ENCODE measurements at regions not wholly inside any gene's neighbourhood (a gene's known extent, or its start where the extent isn't known, plus 50 kb on each side); places are given as distances from the start of the nearest gene placed in this dataset.

DNA sequence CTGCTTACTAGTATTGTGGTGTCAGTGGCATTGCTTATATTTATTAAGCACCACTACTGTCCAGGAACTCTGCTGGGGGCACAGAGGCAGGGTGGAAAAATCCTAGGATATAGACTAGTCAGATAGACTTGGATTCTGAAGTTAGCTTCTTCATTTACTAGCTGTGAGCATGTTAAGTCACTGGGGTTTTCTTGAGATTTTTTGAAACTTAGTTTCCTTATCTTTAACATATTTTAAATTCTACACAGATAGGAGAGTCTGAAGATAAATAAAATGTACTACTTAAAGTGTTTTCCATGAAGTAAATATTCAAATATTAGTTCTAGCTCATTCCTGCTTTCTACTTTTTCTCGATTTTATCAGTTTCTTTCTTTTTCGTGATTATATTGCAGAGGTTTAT lies 196.9 kb upstream of the GRID2 start:
- no peak for DNase-seq (ENCODE audit: low read depth in 2 of 2)

GRCh38 chr4:92111493-92111892 lies 192.3 kb upstream of the GRID2 start:
- no peak for DNase-seq (ENCODE audit: low read depth in 2 of 2)

GRCh38 chr4:92112805-92113204 lies 191.0 kb upstream of the GRID2 start:
- DNase-seq (ENCODE audit: low read depth in 2 of 2): no peak

DNA sequence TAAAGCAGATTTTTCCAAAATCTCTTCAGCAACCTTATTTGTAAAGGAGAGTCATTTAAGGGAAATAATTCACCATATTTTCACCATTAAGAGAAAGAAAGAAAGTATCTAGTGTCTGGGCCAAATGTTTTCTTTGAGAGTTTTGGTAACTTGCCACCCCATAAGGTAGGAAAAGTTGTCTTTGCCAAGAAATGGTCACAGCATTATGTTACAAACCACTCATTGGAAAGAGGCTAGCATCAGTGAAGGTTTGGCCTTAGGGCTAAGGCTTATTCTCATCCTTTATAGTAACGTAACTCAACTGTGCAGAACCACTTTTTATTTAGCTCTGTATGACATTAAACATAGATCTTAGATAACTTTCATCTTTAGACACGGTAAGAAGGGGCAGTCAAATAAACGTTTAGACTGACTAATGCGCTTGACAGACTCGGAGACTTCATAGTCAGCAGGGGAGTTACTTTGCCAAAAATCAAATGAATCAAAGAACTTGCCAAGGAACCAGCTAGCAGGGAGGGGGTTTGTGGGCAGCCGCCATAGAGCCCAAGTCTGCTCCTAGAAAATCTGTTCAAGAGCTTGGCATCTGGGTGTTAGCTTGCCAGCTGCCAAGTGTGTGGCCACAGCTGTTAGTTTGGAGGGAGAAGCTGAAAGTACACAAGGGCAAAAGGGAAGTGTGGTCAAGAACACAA lies 182.8 kb upstream of the GRID2 start:
- DNase-seq (ENCODE audit: low read depth in 2 of 2): no peak

GRCh38 chr4:92122911-92123310 lies 180.9 kb upstream of the GRID2 start:
- DNase-seq (ENCODE audit: low read depth in 2 of 2): no peak

DNA sequence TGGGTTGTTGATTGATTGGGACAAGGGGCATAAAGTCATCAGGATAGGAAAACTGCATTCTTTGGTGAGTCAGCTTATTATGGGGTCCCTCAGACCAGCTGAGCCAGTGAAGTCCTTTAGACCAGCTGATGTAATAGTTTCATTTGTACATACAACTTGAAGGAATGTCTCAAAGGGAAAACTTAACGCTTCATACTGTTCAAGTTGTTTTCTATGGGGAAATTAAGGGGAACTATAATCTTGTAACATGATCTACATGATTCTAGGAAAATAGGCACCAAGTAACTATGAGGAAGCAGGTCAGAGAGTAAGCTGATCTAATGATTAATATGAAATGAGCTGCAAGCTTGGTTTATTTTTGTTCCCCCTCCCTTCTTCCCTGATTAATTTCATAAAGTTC lies 175.1 kb upstream of the GRID2 start:
- DNase-seq (ENCODE audit: low read depth in 2 of 2): no peak

DNA sequence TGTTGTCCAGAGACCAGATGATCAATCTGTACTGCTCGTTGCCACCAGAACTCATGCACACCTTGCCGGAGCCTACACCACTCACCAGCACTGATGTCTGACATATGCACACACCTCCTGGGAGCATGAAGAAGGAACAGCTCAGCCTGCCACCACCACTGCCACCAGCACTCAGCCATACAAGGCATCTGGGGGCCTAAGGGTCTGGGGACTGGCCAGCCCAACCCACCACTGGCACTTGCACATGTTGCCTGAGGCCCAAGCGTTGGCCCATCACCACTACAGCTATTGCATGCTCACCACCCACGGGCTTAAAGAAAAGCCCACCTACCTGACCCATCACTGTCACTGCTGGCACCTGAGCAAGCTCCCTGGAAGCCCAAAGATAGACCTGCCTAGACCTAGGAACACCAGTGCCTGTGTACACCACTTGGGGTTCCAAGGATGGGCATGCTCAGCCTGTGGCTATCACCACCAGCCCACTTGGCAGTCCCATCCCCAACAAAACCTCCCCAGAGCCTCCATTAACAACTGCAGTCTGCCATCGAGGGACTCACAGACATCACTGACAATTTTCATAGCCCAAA lies 174.3 kb upstream of the GRID2 start:
- no peak for DNase-seq (ENCODE audit: low read depth in 2 of 2)

- DNase-seq (ENCODE audit: low read depth in 2 of 2): no peak
Observed at GRCh38 chr4:92136434-92136833, 167.3 kb upstream of the GRID2 start.

DNA sequence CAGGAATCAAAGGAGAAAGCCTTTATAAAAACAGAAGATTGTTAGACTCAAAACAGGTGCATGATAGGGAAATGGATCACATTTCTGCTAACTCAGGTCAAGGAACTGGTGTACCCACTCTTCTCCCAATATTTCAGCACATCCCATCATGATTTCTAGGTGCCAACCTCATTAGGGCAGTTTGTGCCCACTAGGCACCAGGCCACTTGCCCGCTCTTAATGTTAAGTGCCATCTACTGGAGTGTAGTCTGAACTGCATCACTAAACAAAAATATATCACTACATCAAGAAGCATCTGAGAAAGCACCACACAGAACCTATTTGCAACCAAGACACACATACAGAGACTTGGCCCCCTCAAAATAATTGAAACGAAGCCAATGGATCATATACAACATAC lies 140.4 kb upstream of the GRID2 start:
- DNase-seq (ENCODE audit: low read depth in 2 of 2): no peak

GRCh38 chr4:92170340-92170739 lies 133.4 kb upstream of the GRID2 start:
- no peak for DNase-seq (ENCODE audit: low read depth in 2 of 2)

- no peak for DNase-seq (ENCODE audit: low read depth in 2 of 2)
Observed at GRCh38 chr4:92172203-92172602, 131.6 kb upstream of the GRID2 start.

DNA sequence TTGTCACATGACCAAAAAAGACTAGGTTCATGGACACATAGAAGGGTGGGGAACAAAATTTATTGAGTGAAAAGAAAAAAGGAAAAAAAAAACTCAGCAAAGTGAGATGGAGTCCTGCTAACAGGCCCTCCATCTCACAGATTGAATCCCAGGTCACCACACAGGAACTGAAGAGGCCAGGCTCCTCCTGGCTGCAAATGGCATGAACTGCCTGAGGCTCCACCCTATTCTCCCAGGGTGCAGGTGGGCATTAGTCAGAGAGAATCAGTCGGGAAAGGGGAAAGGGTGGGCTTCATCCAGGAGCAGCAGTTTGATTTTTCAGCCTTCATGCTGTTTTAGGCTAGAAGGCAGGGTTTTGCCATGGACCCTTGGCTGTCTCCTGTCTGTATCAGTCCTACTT lies 128.5 kb upstream of the GRID2 start:
- DNase-seq (ENCODE audit: low read depth in 2 of 2): no peak

GRCh38 chr4:92182006-92182735 lies 121.6 kb upstream of the GRID2 start:
- DNase-seq (ENCODE audit: low read depth in 2 of 2): no peak

GRCh38 chr4:92182736-92183407 lies 120.9 kb upstream of the GRID2 start:
- no peak for DNase-seq (ENCODE audit: low read depth in 2 of 2)

DNA sequence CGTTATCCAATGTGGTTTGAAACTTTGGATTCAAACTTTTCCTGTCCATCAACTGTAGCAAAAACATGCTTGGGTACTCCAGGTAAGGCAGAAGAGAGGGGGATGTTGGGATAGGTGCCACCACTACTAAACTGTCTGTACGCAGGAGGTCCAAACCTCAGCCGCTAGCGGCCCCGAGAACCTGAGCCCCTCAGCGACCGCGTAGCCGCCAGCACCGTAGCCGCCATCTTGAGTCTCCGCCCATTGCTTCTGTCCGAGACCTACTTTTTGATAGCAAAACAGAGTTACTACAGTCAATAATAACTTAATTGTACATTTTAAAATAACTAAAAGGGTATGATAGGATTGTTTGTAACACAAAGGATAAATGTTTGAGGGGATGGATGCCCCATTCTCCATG lies 119.9 kb upstream of the GRID2 start:
- no peak for DNase-seq (ENCODE audit: low read depth in 2 of 2)

- peak; percentile 4 to 10 for DNase-seq (ENCODE audit: low read depth in 2 of 2)
Observed at GRCh38 chr4:92184566-92184965, 119.2 kb upstream of the GRID2 start.

DNA sequence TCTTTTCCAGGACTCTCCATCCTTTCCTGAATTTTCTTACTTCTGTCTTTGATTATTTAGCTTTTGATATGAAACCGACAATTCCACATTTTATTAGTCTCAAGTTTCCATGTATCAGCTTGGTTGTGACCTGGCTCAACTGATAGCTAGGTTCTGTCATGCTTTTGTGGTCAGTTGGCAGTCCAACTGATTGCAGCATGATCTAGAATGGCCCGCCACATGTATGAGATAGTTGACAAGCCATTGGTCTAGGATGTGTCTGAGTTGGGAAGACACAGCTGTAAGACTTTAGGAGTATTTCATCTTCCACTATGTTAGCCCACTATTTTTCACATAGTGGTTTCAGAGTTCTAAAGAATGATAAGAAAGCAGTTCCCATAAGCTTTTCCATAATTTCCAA lies 117.5 kb upstream of the GRID2 start:
- no peak for DNase-seq (ENCODE audit: low read depth in 2 of 2)

GRCh38 chr4:92189146-92189545 lies 114.6 kb upstream of the GRID2 start:
- no peak for DNase-seq (ENCODE audit: low read depth in 2 of 2)

DNA sequence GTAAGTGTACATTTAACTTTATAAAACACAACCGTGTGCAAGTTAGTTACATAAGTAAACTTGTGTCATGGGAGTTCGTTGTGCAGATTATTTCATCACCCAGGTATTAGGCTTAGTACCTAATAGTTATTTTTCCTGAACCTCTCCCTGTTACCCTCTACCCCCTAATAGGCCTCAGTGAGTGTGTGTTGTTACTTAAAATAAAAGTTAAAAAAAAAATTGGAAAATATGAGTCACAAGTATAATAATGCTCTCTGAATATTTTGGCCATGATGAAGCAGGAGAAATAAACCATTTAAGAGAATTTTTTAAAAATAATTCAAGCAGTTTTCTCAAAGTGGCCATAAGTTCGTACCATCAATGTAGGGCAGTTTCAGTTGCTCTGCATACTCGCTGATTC lies 105.1 kb upstream of the GRID2 start:
- peak; percentile 20 to 24 for DNase-seq (ENCODE audit: low read depth in 2 of 2)

DNA sequence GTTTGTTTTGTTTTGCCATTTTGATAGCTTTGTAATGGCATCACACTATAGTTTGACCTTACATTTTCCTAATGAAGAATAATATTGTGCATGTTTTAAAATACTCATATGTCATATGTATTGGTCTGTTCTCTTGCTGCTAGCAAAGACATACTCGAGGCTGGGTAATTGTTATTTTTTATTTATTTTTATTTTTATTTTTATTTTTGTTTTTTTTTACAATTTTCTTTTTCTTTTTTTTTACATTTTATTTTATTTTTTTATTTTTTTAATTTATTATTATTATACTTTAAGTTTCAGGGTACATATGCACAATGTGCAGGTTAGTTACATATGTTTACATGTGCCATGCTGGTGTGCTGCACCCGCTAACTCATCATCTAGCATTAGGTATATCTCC lies 104.6 kb upstream of the GRID2 start:
- no peak for DNase-seq (ENCODE audit: low read depth in 2 of 2)

DNA sequence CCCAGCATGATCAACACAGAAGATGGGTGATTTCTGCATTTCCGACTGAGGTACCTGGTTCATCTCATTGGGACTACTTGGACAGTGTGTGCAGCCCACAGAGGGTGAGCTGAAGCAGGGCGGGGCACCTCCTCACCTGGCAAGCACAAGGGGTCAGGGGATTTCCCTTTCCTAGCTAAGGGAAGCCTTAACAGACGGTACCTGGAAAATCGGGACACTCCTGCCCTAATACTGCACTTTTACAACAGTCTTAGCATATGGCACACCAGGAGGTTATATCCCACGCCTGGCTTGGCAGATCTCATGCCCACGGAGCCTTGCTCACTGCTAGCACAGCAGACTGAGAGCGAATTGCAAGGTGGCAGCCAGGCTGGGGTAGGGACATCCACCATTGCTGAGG lies 92.9 kb upstream of the GRID2 start:
- no peak for DNase-seq (ENCODE audit: low read depth in 2 of 2)

DNA sequence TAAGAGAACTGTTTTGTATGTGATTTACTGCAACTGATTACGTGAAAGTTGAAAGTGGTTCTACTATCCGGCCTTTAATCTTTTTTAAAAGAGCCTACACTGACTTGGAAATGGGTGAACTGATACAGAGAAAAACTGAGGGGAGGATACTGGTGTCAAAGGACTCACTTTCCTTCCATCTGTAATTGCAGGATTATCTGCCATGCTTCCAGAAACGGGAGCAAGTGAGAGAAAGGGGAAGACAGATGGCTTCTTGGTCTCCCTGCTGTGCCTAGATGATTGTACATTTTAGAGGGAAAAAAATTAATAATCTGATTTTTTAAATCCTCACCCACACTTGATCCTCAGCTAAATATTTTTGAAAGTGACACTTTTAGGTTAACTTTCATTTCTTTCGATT lies 88.3 kb upstream of the GRID2 start:
- DNase-seq (ENCODE audit: low read depth in 2 of 2): no peak

DNA sequence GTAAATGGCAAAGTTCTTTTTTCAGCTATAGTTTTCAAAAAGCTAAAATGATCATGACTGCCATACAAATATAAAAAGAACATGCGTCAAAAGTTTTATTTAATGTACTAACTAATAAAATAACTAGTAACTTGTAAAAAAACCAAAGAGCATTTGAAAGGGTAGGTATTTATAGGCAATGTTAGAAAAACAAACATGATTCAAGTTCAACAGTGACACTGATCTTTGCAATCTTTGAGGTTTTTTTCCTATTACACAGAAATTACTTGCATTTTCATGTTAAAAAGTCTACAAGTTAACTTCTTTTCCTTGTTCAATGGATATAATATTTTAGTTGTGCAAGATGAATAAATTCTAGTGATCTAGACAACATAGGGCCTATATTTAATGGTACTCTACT lies 72.3 kb upstream of the GRID2 start:
- DNase-seq (ENCODE audit: low read depth in 2 of 2): no peak
